ENCODE measurements at regions not wholly inside any gene's neighbourhood (a gene's known extent, or its start where the extent isn't known, plus 50 kb on each side); places are given as distances from the start of the nearest gene placed in this dataset.

DNA sequence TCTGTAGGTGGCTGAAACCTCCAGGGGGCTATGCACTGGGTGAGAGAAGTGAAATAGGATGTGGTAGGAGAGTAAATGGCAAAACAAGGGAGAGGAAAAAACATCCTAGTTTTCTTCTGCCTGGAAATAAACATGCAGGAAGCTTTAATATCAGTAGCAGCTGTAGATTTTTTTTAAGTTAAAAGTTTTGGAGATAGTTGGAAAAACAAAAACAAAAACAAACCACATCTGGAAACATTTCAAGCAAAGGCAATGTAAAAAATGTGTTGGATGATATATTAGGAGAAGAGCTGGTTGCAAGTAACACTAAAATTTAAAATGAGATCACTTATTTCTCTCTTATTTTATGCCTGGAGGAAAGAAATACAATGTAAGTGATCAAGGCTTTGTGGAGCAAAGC, 388.0 kb downstream of the SPRY1 start:
- no peaks in the 10 kb centered on the region for H3K9me3 ChIP-seq (ENCODE audit: control insufficient read depth in 2 of 3, insufficient read depth in 1 of 3, low read length in 3 of 3)
- H3K36me3 ChIP-seq (ENCODE audit: control insufficient read depth in 2 of 3, insufficient read depth in 3 of 3, low read length in 3 of 3) = no peaks in the 10 kb centered on the region
- H3K4me1 ChIP-seq (ENCODE audit: control insufficient read depth in 2 of 3, insufficient read depth in 2 of 3, low read depth in 1 of 3, low read length in 3 of 3) = no peaks in the 10 kb centered on the region
- no peak overlapping the region for H3K4me3 ChIP-seq (ENCODE audit: low read length in 3 of 3)
- intact Hi-C loops (cut with DNase I) = no loop called here
- no peak overlapping the region for H3K27ac ChIP-seq (ENCODE audit: low read depth in 2 of 2, low read length in 2 of 2)
- no peak for FAIRE-seq
- TF ChIP-seq, protein P1, sequence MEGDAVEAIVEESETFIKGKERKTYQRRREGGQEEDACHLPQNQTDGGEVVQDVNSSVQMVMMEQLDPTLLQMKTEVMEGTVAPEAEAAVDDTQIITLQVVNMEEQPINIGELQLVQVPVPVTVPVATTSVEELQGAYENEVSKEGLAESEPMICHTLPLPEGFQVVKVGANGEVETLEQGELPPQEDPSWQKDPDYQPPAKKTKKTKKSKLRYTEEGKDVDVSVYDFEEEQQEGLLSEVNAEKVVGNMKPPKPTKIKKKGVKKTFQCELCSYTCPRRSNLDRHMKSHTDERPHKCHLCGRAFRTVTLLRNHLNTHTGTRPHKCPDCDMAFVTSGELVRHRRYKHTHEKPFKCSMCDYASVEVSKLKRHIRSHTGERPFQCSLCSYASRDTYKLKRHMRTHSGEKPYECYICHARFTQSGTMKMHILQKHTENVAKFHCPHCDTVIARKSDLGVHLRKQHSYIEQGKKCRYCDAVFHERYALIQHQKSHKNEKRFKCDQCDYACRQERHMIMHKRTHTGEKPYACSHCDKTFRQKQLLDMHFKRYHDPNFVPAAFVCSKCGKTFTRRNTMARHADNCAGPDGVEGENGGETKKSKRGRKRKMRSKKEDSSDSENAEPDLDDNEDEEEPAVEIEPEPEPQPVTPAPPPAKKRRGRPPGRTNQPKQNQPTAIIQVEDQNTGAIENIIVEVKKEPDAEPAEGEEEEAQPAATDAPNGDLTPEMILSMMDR (IDR thresholded peaks at IDR 0.05; ENCODE audit: borderline replicate concordance, extremely low read depth, insufficient read depth) = no peak
- no peak overlapping the region for H3K9ac ChIP-seq (ENCODE audit: low read length in 3 of 3)
- DNase-seq = peak in 1 of 5 donors; percentile 36
- H3K27me3 ChIP-seq (ENCODE audit: control insufficient read depth, insufficient read depth, low read length) = no peaks in the 10 kb centered on the region

DNA sequence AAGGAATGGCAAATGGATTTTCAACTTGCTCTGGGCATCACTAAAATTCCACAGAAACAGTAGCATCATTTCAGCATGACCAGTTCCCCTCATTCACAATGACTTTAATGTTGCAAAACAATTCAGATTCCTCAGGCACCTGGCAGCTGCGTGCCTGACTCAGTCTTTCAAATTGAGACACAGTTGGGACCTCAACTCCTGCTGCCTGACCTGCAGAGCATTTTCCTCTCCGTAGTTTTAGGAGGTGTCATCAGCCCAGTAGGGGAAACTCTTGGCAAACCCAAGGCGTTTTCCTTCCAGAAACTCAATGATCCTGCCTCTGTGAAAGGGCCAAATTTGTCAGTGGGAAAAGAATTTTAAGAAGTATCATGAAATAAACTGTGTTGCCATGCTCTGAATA, 388.9 kb downstream of the SPRY1 start:
- intact Hi-C loops (cut with DNase I) = no loop called here
- no peak for FAIRE-seq
- H3K4me3 ChIP-seq (ENCODE audit: low read length in 3 of 3) = no peak overlapping the region
- no peak overlapping the region for H3K9ac ChIP-seq (ENCODE audit: low read length in 3 of 3)
- H3K36me3 ChIP-seq (ENCODE audit: control insufficient read depth in 2 of 3, insufficient read depth in 3 of 3, low read length in 3 of 3) = no peaks in the 10 kb centered on the region
- no peaks in the 10 kb centered on the region for H3K9me3 ChIP-seq (ENCODE audit: control insufficient read depth in 2 of 3, insufficient read depth in 1 of 3, low read length in 3 of 3)
- TF ChIP-seq, protein P1 (IDR thresholded peaks at IDR 0.05; ENCODE audit: borderline replicate concordance, extremely low read depth, insufficient read depth) = no peak
- DNase-seq = no peak
- no peaks in the 10 kb centered on the region for H3K27me3 ChIP-seq (ENCODE audit: control insufficient read depth, insufficient read depth, low read length)
- no peak overlapping the region for H3K27ac ChIP-seq (ENCODE audit: low read depth in 2 of 2, low read length in 2 of 2)
- H3K4me1 ChIP-seq (ENCODE audit: control insufficient read depth in 2 of 3, insufficient read depth in 2 of 3, low read depth in 1 of 3, low read length in 3 of 3) = no peaks in the 10 kb centered on the region

GRCh38 chr4:123786163-123786915, 389.7 kb downstream of the SPRY1 start:
- TF ChIP-seq, protein P1 (IDR thresholded peaks at IDR 0.05; ENCODE audit: borderline replicate concordance, extremely low read depth, insufficient read depth) = no peak
- Histone ChIP-seq H3K27ac (ENCODE audit: low read depth in 2 of 2, low read length in 2 of 2) (no peak overlapping the region), H3K27me3 (ENCODE audit: control insufficient read depth, insufficient read depth, low read length) (no peaks in the 10 kb centered on the region), H3K36me3 (ENCODE audit: control insufficient read depth in 2 of 3, insufficient read depth in 3 of 3, low read length in 3 of 3) (no peaks in the 10 kb centered on the region), H3K9ac (ENCODE audit: low read length in 3 of 3) (peak overlapping the region in 1 of 3 donors; percentile 8), H3K9me3 (ENCODE audit: control insufficient read depth in 2 of 3, insufficient read depth in 1 of 3, low read length in 3 of 3) (no peaks in the 10 kb centered on the region), H3K4me3 (ENCODE audit: low read length in 3 of 3) (no peak overlapping the region), H3K4me1 (ENCODE audit: control insufficient read depth in 2 of 3, insufficient read depth in 2 of 3, low read depth in 1 of 3, low read length in 3 of 3) (no peaks in the 10 kb centered on the region)
- DNase-seq (peak in 1 of 5 donors; percentile 35), FAIRE-seq (no peak)
- intact Hi-C loops (cut with DNase I) = no loop called here
